GM23248 (cell line): ENCODE measurements at regions not wholly inside any gene's neighbourhood (a gene's known extent, or its start where the extent isn't known, plus 50 kb on each side); places are given as distances from the start of the nearest gene placed in this dataset.

ENCODE experiments used
- DNase-seq: peaks from one replicate; pipeline ENCODE4 v3.0.0-alpha.2; 2015
- H2AFZ ChIP-seq: fragments of 200-600 bp; sonication (generic); 2 replicates; pipeline ENCODE4 v1.6.1; 2016; ENCODE audit warnings: antibody characterized with exemption
- H3F3A ChIP-seq: fragments of 200-600 bp; sonication (generic); 2 replicates; pipeline ENCODE4 v1.6.1; 2016; ENCODE audit warnings: mild to moderate bottlenecking, antibody characterized with exemption, mixed run types; ENCODE audit not compliant: insufficient read depth
- H3K27ac ChIP-seq: fragments of 200-600 bp; sonication (generic); 2 replicates; pipeline ENCODE4 v1.5.1; 2016; ENCODE audit warnings: mild to moderate bottlenecking
- H3K27me3 ChIP-seq: fragments of 200-600 bp; sonication (generic); replicated peaks from 2 replicates; pipeline ENCODE4 v1.6.1; 2016; ENCODE audit warnings: mild to moderate bottlenecking; ENCODE audit not compliant: insufficient read depth
- H3K36me3 ChIP-seq: fragments of 200-600 bp; sonication (generic); 2 replicates; pipeline ENCODE4 v1.6.1; 2016; ENCODE audit warnings: low read depth, mild to moderate bottlenecking
- H3K4me1 ChIP-seq: fragments of 200-600 bp; sonication (generic); 2 replicates; pipeline ENCODE4 v1.6.1; 2016; ENCODE audit warnings: mild to moderate bottlenecking; ENCODE audit not compliant: insufficient read depth
- H3K4me2 ChIP-seq: fragments of 200-600 bp; sonication (generic); one replicate; pipeline ENCODE4 v1.6.1; 2016; ENCODE audit warnings: mild to moderate bottlenecking; ENCODE audit not compliant: unreplicated experiment
- H3K4me3 ChIP-seq: fragments of 200-600 bp; sonication (generic); 2 replicates; pipeline ENCODE4 v1.5.1; 2016; ENCODE audit warnings: mild to moderate bottlenecking
- H3K79me2 ChIP-seq: fragments of 200-600 bp; sonication (generic); 2 replicates; pipeline ENCODE4 v1.6.1; 2016; ENCODE audit warnings: mild to moderate bottlenecking; ENCODE audit not compliant: insufficient read depth
- H3K9ac ChIP-seq: fragments of 200-600 bp; sonication (generic); 2 replicates; pipeline ENCODE4 v1.6.1; 2016; ENCODE audit warnings: mild to moderate bottlenecking
- H3K9me2 ChIP-seq: fragments of 200-600 bp; sonication (generic); 2 replicates; pipeline ENCODE4 v1.6.1; 2016; ENCODE audit warnings: mixed run types, mild to moderate bottlenecking, moderate library complexity; ENCODE audit not compliant: insufficient read depth
- H3K9me3 ChIP-seq: fragments of 200-600 bp; sonication (generic); one replicate; pipeline ENCODE4 v1.6.1; 2017; ENCODE audit warnings: low read depth
- H4K20me1 ChIP-seq: fragments of 200-600 bp; sonication (generic); 2 replicates; pipeline ENCODE4 v1.6.0; 2016; ENCODE audit not compliant: insufficient read depth
- EZH2 ChIP-seq: fragments of 200-600 bp; sonication (generic); IDR thresholded peaks from 2 replicates; pipeline ENCODE4 v1.6.1; 2018; ENCODE audit warnings: antibody characterized with exemption, mild to moderate bottlenecking; ENCODE audit not compliant: insufficient read depth, poor library complexity, severe bottlenecking
- EZH2phosphoT487 ChIP-seq: fragments of 200-600 bp; sonication (generic); IDR thresholded peaks from 2 replicates; pipeline ENCODE4 v1.6.1; 2018; ENCODE audit warnings: antibody characterized with exemption, moderate library complexity, mild to moderate bottlenecking, low read depth; ENCODE audit not compliant: insufficient read depth
- WGBS, 2 experiments: methylation state at CpG; one replicate each; pipeline ENCODE4 v1.1.6; 2015 to 2017; ENCODE audit warnings: low lambda C conversion rate in 2 of 2, low coverage in 1 of 2; ENCODE audit errors: missing lambda C conversion rate in 2 of 2; 5-methylcytosine and 5-hydroxymethylcytosine counted together
- in situ Hi-C: fragments of 300-500 bp; cut with MboI; formaldehyde crosslinking; loops from 2 replicates; pipeline ENCODE4 v1.15.0; 2020

- no peak overlapping the region for H3K4me2 ChIP-seq
- no peak overlapping the region for H3K9ac ChIP-seq
- DNase-seq: no peak
- in situ Hi-C loops: no loop called here
- H3K27ac ChIP-seq: no peak overlapping the region
- H3K27me3 ChIP-seq: peaks cover 9% of the 10 kb centered on the region
- H3K79me2 ChIP-seq: no peaks in the 10 kb centered on the region
- TF ChIP-seq EZH2phosphoT487 (no peak), EZH2 (no peak)
- H3K4me3 ChIP-seq: no peak overlapping the region
- H3K4me1 ChIP-seq: peaks cover 2% of the 10 kb centered on the region; the same call in 1 of the 2 replicates
- whole genome bisulfite sequencing, 2 experiments: 67 to 74% methylated on average over 15 of the region's 15 CpGs
- H3F3A ChIP-seq: 0 out of 2 replicates have a peak, but pooled peaks cover 2% of the 10 kb centered on the region
- H3K9me2 ChIP-seq: no peaks in the 10 kb centered on the region
- H2AFZ ChIP-seq: no peak overlapping the region
- H3K9me3 ChIP-seq: no peaks in the 10 kb centered on the region
- no peaks in the 10 kb centered on the region for H3K36me3 ChIP-seq
- no peaks in the 10 kb centered on the region for H4K20me1 ChIP-seq
These were observed 63.6 kb upstream of the ELK3 start for GRCh38 chr12:96130396-96131059.

GRCh38 chr12:96131230-96131788 is 62.9 kb upstream of the ELK3 start:
- H3K27ac ChIP-seq: no peak overlapping the region
- no peaks in the 10 kb centered on the region for H3K79me2 ChIP-seq
- no peaks in the 10 kb centered on the region for H3K36me3 ChIP-seq
- no peak overlapping the region for H2AFZ ChIP-seq
- WGBS, 2 experiments: 63 to 64% methylated on average over 5 of the region's 5 CpGs
- TF ChIP-seq EZH2phosphoT487: no peak
- in situ Hi-C loops: no loop called here
- no peaks in the 10 kb centered on the region for H3K9me2 ChIP-seq
- 0 out of 2 replicates have a peak, but pooled peaks cover 5% of the 10 kb centered on the region for H3F3A ChIP-seq
- peaks cover 10% of the 10 kb centered on the region for H3K4me1 ChIP-seq
- H3K9me3 ChIP-seq: no peaks in the 10 kb centered on the region
- H3K9ac ChIP-seq: no peak overlapping the region
- no peak for DNase-seq
- H3K4me3 ChIP-seq: no peak overlapping the region
- no peak overlapping the region for H3K4me2 ChIP-seq
- no peaks in the 10 kb centered on the region for H4K20me1 ChIP-seq
- peaks cover 9% of the 10 kb centered on the region for H3K27me3 ChIP-seq

- WGBS, 2 experiments: 67 to 69% methylated on average over 4 of the region's 4 CpGs
- in situ Hi-C loops: no loop called here
These were observed 61.4 kb upstream of the ELK3 start for GRCh38 chr12:96132819-96133218.

GRCh38 chr12:96134200-96134599 is 60.0 kb upstream of the ELK3 start:
- no peak for DNase-seq
- Histone ChIP-seq H3K27ac (no peak overlapping the region), H4K20me1 (no peaks in the 10 kb centered on the region), H3K79me2 (no peaks in the 10 kb centered on the region), H3K9me2 (no peaks in the 10 kb centered on the region), H3K27me3 (peaks cover 9% of the 10 kb centered on the region), H3K36me3 (no peaks in the 10 kb centered on the region), H3K9ac (no peak overlapping the region), H3F3A (0 out of 2 replicates have a peak, but pooled peaks cover 8% of the 10 kb centered on the region), H3K4me1 (peaks cover 14% of the 10 kb centered on the region), H3K4me2 (no peak overlapping the region), H2AFZ (no peak overlapping the region), H3K9me3 (no peaks in the 10 kb centered on the region), H3K4me3 (no peak overlapping the region)
- in situ Hi-C loops: no loop called here
- WGBS, 2 experiments: 47 to 55% methylated on average over 5 of the region's 5 CpGs
- TF ChIP-seq EZH2: no peak

More at GRCh38 chr12:96132819-96133218, 61.4 kb upstream of the ELK3 start:
- no peak overlapping the region for H3K4me2 ChIP-seq
- no peak overlapping the region for H2AFZ ChIP-seq
- no peak for DNase-seq
- H3K27me3 ChIP-seq: peaks cover 9% of the 10 kb centered on the region
- H3F3A ChIP-seq: 0 out of 2 replicates have a peak, but pooled peaks cover 5% of the 10 kb centered on the region
- H3K4me3 ChIP-seq: no peak overlapping the region
- H3K9me3 ChIP-seq: no peaks in the 10 kb centered on the region
- H3K79me2 ChIP-seq: no peaks in the 10 kb centered on the region
- no peaks in the 10 kb centered on the region for H3K36me3 ChIP-seq
- H3K9me2 ChIP-seq: no peaks in the 10 kb centered on the region
- H3K27ac ChIP-seq: no peak overlapping the region
- H3K4me1 ChIP-seq: peaks cover 14% of the 10 kb centered on the region
- no peak overlapping the region for H3K9ac ChIP-seq
- H4K20me1 ChIP-seq: no peaks in the 10 kb centered on the region
- no peak for TF ChIP-seq EZH2
- no peak for TF ChIP-seq EZH2phosphoT487
